Anterior cingulate cortex (tissue), 58 donors: ENCODE measurements at regions not wholly inside any gene's neighbourhood (a gene's known extent, or its start where the extent isn't known, plus 50 kb on each side); places are given as distances from the start of the nearest gene placed in this dataset.

Experiments used
- DNase-seq, 58 donors: peaks; one replicate each; lab custom pipeline; 2025; lab: John Stamatoyannopoulos, UW

- DNase-seq: no peak
These were observed 2898.1 kb downstream of the PCDH9 start for GRCh38 chr13:64332048-64332447.

DNA sequence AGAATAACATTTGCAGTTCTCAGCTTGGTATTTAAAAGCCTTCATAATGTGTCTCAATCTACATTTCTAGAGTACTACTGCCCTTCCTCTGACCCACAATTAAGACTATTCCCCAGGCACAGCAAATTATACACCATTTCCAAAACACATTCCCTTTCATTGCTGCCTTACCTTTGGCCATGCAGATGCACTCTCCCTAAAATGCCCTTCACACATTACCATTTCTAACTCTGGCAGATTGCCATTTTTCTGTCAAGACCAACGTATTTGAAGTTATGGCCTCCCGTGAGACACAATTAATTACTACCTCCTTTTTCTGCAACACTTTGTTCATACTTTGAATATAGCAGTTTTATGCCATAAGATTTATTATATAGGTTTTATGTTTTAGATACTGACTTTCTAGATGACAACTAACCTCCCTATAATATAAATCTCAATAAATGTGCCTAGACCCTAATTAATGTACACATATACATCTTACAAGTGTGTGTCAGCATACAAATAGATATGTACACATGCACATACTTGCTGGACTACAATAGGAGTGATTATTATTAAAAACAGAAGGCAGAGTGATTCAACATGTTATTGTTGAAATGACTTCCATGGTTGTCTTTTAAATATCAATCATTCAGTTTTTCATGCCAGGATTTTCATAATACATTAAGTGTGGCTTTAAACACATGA lies 2902.5 kb downstream of the PCDH9 start:
- no peak for DNase-seq

DNA sequence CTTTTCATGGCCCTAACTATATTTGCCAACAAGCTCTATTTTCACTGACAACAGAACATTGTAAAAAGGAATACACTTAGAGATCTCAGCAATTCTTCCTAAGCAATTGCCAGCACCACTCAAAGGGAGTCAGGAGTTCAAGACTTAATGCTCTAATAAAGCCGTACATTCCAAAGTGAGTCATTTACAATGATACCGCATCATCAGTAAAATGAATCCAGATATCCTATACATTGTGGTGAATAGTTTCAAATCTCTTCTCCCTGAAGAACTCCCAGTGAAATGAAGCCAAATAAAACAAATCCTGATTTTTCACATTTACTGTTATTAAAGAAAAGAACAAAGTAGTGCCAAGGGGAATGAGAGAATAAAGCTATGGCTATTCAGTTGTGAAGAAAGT lies 2898.7 kb upstream of the PCDH20 start:
- DNase-seq: no peak

DNA sequence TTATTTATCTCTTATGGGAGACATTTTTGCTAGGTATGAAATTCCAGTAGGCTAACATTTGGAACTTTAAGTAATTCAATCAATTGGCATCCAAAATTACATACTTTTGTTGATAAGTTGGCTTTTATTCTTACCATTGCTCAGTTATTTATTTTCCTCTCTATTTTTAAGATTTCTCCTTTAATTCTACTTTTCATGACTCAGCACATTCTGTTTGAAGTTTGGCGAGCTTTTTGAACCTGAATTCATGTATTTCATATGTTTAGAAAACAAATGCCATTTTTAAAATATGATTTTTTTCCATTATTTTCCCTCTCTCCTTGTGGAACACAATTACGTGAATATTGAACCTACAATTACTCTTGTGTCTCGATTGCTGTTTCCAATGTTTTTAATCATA lies 2896.3 kb upstream of the PCDH20 start:
- no peak for DNase-seq

- DNase-seq: no peak
These were observed 2895.5 kb upstream of the PCDH20 start for GRCh38 chr13:64311112-64311511.

DNA sequence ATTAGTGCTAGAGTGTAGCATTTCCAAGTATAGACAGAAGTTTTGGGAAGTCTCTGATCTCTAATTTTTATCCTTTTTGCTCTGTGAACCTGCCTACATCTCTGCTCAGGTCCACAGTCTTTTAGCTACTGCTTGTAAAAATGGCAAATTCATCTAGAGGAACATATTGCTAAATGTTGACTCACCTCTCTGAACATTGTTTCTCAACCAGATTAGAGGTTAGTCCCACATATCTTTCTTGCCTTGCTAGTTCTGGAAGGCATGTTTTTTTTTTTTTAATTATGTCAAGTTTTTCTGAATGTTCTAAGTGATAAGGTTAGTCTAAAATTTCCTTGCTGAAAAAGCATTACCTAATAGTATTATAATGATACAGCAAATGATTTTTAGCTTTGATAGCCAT lies 2889.6 kb upstream of the PCDH20 start:
- no peak for DNase-seq

DNA sequence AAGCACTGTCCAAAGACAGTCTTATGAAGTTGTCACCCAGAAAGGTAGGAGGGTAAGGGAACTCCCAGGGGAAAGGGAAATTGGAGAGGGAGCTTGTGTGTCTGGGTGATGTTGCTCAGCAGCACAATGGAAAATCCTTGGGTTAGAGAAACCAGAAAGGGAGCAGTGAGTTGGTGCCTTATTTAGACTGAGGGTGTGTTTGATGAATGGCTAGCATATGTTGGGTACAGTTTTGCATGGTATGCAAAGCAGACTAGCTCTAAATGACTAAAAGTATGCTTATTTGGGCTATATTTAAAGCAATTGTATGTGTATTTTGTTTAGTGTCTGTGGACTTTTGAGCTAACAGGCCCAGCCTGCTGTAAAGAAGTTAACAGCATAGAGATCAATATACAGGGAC lies 2884.6 kb upstream of the PCDH20 start:
- DNase-seq: no peak

GRCh38 chr13:64293923-64294322 lies 2878.3 kb upstream of the PCDH20 start:
- DNase-seq: no peak

DNA sequence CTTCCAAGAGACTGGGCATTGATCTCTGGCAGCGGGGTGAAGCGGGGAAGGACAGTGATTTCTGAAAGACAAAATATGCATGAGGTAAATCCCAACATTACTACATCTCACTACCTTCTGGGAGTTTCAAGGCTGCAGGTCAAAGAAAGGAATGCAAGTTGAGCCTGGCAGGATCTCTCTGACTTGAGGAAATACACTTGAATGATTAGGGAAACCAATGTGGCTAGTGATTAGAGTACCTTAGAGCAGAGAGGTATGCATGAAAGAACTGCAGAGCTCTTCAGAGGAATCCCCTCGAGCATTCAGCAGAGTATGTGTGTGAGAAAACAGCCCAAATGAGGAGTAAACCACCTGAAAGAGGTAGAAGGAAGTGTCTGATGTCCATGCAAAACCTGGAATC lies 2874.1 kb upstream of the PCDH20 start:
- no peak for DNase-seq

- DNase-seq: no peak
These were observed 2868.3 kb upstream of the PCDH20 start for GRCh38 chr13:64283926-64284325.

GRCh38 chr13:64278493-64278892 lies 2862.8 kb upstream of the PCDH20 start:
- DNase-seq: no peak

- DNase-seq: no peak
These were observed 2861.4 kb upstream of the PCDH20 start for GRCh38 chr13:64277097-64277496.

DNA sequence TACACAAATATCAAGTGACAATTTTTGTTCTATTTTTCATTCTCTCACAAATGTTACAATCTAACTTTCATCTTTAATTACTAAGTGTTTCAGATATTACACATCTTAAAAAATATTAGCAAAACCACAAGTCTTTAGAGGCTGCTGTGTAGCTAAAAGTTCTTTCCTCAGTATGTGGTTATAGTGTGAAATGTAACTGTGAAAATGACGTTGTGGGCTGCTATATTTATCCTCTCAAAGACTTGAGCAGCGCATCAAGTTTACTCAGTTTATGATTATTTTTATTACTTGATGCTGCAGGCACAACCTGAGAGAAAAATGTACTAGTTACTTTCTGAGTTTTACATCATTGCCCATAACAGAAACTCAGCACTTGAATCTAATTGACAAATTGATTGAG lies 2860.6 kb upstream of the PCDH20 start:
- DNase-seq: no peak

DNA sequence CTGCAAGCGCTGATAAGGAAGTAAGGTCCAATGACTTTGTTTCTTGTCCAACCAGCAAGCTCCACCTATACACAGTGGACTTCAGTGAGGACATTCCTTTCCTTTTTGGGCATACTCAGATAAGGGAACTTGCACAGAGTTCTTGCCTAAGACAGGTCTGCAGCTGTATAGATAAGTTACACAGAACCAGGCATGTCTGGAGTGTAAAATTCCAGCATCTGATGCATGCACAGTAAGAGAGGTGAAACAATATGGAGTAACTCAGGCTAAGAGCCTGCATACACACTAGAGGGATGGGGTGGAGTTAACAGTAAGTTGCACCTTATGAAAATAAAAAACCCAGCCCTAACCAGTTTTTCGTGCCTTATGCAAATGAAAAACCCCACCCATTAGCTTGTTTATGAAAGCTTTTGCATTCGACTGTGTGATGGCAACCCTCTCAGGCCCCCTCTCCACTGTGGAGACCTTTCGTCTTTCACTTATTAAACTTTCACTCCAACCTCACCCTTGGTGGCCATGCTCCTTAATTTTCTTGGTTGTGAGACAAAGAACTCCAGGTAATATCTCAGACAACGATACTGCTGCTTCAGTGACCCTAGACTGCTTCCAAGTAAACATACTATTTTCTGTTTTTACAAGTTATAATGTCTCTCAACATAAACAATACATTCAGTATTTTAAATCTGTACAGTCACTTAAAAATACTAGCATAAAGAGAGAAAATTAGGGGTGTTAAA lies 2859.0 kb upstream of the PCDH20 start:
- no peak for DNase-seq

DNA sequence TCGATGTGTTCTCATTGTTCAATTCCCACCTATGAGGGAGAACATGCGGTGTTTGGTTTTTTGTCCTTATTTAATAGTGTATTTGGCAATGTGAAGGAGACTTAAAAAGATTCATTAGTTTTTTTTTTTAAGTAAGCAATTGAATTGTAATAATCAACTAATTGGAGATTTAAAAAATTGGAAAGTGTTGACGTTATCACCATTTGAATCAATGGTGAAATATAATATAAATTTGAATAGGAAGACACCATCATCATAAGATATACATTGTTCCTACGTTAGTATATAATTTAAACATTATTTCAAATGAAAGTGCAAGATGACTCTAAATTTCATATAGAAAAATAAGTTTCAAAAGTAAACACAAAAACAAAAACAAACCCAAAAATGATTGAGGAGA lies 2858.1 kb upstream of the PCDH20 start:
- DNase-seq: no peak

DNA sequence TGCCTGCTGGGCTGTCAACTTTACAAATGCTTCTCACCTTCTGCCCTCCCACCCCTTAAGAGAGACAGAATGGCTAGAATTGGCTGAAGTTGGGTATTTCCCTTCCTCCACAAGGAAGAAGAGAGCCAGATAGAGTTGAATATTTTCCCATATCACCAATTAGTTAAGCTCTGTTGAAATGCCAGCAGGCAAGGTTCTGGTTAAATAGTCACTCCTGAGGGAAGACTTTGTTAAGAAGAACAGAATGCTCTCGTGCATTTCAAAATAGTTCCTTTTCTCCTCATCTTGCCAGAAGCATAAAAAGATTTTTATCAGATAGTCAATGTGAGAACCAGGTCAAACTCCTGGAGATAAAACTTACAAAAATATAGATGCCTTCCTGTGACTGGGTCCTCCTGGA lies 2857.0 kb upstream of the PCDH20 start:
- no peak for DNase-seq

- no peak for DNase-seq
These were observed 2850.4 kb upstream of the PCDH20 start for GRCh38 chr13:64266024-64266423.

GRCh38 chr13:64263285-64263684 lies 2847.6 kb upstream of the PCDH20 start:
- DNase-seq: no peak

DNA sequence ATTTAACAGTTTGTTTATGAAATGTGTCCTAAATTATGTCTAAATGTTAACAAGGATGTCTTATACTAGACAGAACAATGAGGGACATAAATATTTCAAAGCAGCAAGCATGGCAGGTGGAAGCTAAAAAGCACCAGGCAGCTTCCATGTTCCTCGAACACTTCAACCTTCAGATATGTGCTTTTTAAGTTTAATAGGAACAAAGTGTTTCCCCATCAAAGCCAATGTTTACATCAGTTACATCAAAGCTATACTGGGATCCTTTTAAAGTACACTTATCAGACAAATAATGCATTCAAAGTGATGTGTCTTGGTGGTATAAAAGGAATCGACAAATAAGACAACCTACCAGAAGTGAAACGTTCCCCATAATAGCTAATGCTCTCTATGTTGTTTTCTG lies 2841.1 kb upstream of the PCDH20 start:
- DNase-seq: no peak

GRCh38 chr13:64255988-64256387 lies 2840.3 kb upstream of the PCDH20 start:
- DNase-seq: no peak

DNA sequence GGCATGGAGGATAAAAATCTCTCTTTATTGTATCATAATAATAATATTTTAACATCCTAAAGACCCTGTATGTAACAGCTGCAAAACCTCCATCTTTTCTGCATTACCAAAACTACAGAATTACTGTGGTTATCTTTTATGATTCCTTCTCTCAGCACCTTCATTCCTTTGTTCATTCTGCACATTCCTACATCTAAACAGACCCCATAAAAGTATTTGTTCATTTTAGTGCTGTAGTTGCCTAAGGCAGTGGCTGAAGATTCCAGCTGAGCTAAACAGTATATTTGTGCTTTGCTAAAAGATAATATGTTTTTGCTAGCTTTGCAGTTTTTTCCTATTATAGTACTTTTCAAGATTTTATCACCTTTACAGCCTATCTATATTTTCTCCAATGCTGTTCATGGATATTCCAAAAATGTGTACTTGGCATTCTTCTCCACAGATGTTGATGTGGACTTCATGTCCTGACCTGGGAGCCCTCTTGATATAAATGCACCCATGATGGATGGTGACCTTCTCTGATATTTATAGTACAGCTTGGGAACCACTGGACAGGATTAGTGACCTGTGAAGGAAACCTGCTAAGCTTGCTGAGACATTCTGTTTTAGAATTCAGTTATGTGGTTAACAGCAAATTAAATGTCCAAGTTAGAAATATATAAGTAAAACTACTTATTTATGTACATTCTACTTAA lies 2832.9 kb upstream of the PCDH20 start:
- no peak for DNase-seq

- no peak for DNase-seq
These were observed 2823.7 kb upstream of the PCDH20 start for GRCh38 chr13:64239372-64239771.
